ENCODE measurements at regions not wholly inside any gene's neighbourhood (a gene's known extent, or its start where the extent isn't known, plus 50 kb on each side); places are given as distances from the start of the nearest gene placed in this dataset.

DNA sequence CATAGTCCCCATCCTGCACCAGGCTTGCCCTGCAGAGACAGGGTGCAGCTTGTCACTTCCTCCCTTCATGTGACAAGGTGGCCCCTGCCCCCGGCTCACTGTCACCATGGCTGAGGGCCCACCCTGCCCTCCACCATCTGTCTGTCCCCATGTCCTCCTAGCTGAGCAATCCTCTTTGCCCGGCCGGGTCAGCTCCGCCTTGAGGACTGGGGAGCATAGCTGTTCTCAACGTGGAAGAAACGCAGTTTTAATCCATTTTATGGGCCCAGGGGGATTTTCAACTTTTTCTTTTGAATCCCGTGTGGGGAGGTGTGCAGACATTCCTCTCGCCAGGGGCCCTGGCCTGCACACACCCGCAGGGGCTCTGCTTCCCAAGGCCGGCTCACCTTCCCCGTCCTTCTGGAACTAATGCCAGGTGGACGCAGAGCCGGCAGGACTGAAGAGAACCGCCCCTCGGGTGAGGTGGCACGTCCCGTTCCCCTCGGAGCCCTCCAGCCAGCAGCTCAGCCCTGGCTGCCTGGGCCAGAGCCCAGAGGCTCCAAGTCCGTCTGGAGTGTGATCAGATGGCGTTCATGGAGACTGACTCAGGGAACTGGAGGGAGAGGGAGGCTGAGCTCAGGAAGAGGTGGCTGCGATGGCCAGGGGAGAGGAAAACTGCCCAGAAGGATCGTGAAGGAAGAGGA is 1108.7 kb downstream of the BRD1 start:
- TF ChIP-seq, protein P1, sequence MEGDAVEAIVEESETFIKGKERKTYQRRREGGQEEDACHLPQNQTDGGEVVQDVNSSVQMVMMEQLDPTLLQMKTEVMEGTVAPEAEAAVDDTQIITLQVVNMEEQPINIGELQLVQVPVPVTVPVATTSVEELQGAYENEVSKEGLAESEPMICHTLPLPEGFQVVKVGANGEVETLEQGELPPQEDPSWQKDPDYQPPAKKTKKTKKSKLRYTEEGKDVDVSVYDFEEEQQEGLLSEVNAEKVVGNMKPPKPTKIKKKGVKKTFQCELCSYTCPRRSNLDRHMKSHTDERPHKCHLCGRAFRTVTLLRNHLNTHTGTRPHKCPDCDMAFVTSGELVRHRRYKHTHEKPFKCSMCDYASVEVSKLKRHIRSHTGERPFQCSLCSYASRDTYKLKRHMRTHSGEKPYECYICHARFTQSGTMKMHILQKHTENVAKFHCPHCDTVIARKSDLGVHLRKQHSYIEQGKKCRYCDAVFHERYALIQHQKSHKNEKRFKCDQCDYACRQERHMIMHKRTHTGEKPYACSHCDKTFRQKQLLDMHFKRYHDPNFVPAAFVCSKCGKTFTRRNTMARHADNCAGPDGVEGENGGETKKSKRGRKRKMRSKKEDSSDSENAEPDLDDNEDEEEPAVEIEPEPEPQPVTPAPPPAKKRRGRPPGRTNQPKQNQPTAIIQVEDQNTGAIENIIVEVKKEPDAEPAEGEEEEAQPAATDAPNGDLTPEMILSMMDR (IDR thresholded peaks at IDR 0.05; ENCODE audit: insufficient read depth, low read length, poor library complexity, severe bottlenecking), result no peak
- no peak for TF ChIP-seq EZH2phosphoT487 (conservative IDR thresholded peaks at IDR 0.05; ENCODE audit: low read length)
